ENCODE measurements at regions not wholly inside any gene's neighbourhood (a gene's known extent, or its start where the extent isn't known, plus 50 kb on each side); places are given as distances from the start of the nearest gene placed in this dataset.

GRCh38 chr2:120549841-120550240 lies 185.8 kb upstream of the GLI2 start:
- 61 to 67% methylated on average over 6 of the region's 6 CpGs for WGBS, 2 donors
- TF ChIP-seq CTCF (IDR thresholded peaks at IDR 0.05): no peak
- no peak for TF ChIP-seq POLR2A (IDR thresholded peaks at IDR 0.05)
- DNase-seq (ENCODE audit: low spot score in 2 of 2): no peak
- H3K4me3 ChIP-seq (ENCODE audit: low read depth, poor library complexity, severe bottlenecking): no peak overlapping the region
- intact Hi-C loops (cut with DNase I; ENCODE audit: low total_unique reads): loop anchor here (10.0 kb wide), 1 partner anchor 205 kb away; the partner anchor contains the start of gene INHBB

GRCh38 chr2:120550282-120550681 lies 185.4 kb upstream of the GLI2 start:
- 62 to 63% methylated on average over 4 of the region's 4 CpGs for WGBS, 2 donors
- no peak for DNase-seq (ENCODE audit: low spot score in 2 of 2)
- H3K4me3 ChIP-seq (ENCODE audit: low read depth, poor library complexity, severe bottlenecking): no peak overlapping the region
- intact Hi-C loops (cut with DNase I; ENCODE audit: low total_unique reads): loop anchor here (10.0 kb wide), 1 partner anchor 205 kb away; the partner anchor contains the start of gene INHBB
- TF ChIP-seq CTCF (IDR thresholded peaks at IDR 0.05) (no peak), POLR2A (IDR thresholded peaks at IDR 0.05) (no peak)

DNA sequence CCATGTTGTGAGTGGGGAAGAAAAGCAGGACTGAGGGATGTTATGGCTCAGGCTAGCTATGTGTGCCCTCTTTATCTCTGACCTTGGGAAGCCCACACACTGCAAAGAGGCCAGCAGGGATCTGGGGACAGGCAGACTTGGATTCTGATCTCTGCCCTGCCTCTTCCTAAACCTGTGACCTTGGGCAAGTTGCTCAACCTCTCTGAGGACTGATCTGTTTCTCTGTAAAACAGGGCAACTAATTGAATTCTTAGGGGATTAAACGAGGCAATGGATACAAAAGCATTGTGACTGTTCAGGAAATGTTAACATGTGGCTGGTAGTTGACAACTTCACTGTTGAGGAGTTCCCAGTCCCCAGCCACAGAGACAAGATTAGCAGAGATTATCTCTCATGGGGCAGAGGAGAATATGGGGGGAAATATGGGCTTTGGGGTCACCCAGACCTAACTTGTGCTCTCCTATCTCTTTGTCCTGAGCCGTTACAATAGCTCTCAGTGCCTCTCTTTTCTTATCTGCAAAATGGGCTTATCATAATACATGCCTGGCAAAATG lies 184.7 kb upstream of the GLI2 start:
- no peak overlapping the region for H3K4me3 ChIP-seq (ENCODE audit: low read depth, poor library complexity, severe bottlenecking)
- TF ChIP-seq CTCF (IDR thresholded peaks at IDR 0.05): no peak
- no peak for TF ChIP-seq POLR2A (IDR thresholded peaks at IDR 0.05)
- intact Hi-C loops (cut with DNase I; ENCODE audit: low total_unique reads): loop anchor here (10.0 kb wide), 1 partner anchor 206 kb away; the partner anchor contains the start of gene INHBB
- DNase-seq (ENCODE audit: low spot score in 2 of 2): no peak
- WGBS, 2 donors: 68 to 74% methylated on average over 2 of the region's 2 CpGs

DNA sequence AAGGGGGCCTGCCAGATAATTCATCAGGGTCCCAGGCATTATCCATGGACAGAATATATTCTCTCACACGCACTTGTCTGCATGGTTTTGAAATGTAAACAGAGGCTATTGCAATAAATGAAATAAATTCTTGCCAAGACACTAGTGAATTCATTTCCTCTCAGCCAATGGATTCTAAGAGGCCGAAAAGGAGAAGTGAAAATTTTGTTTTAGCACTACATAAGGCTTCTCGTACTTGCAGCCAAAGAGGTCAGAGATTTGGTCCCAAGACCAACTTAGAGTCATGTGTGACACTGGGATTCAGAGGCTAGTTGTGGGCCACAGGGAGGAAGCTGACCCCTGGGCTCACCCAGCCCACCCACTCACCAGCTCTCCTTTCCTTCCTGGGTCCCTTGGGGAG lies 184.1 kb upstream of the GLI2 start:
- WGBS, 2 donors: 67 to 69% methylated on average over 3 of the region's 3 CpGs
- intact Hi-C loops (cut with DNase I; ENCODE audit: low total_unique reads): loop anchor here (10.0 kb wide), 1 partner anchor 207 kb away; the partner anchor contains the start of gene INHBB
- no peak overlapping the region for H3K4me3 ChIP-seq (ENCODE audit: low read depth, poor library complexity, severe bottlenecking)

DNA sequence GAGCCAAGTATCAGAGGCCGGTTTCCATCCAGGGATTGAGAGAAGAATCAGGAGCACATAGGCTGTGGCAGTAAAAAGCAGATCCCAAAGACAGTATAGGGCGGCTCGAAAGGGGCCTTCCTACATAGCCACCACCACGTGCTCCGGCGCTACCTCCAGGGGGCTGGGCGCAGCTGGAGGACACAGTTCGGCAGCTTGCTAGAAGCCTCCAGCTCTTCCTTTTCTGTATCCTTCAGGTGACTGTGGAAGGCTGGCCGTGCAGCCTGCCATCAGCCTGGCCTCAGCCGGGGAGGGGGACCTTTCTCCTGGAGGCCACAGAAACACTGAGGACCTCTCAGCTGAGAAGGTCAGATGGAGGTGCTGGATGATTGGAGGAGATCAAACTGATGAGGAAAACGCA lies 183.6 kb upstream of the GLI2 start:
- intact Hi-C loops (cut with DNase I; ENCODE audit: low total_unique reads): loop anchor here (10.0 kb wide), 1 partner anchor 207 kb away; the partner anchor contains the start of gene INHBB
- TF ChIP-seq POLR2A (IDR thresholded peaks at IDR 0.05): no peak
- no peak for TF ChIP-seq CTCF (IDR thresholded peaks at IDR 0.05)
- 87 to 97% methylated on average over 11 of the region's 11 CpGs for WGBS, 2 donors

More for the DNA sequence above, 184.1 kb upstream of the GLI2 start:
- no peak for DNase-seq (ENCODE audit: low spot score in 2 of 2)
- TF ChIP-seq POLR2A (IDR thresholded peaks at IDR 0.05) (no peak), CTCF (IDR thresholded peaks at IDR 0.05) (no peak)

More for the DNA sequence above, 183.6 kb upstream of the GLI2 start:
- H3K4me3 ChIP-seq (ENCODE audit: low read depth, poor library complexity, severe bottlenecking): no peak overlapping the region
- no peak for DNase-seq (ENCODE audit: low spot score in 2 of 2)
